GM19239 (cell line): ENCODE measurements at regions not wholly inside any gene's neighbourhood (a gene's known extent, or its start where the extent isn't known, plus 50 kb on each side); places are given as distances from the start of the nearest gene placed in this dataset.
"Not testable (repeated sequence)": the region's sequence is repeated elsewhere in the genome, so short reads cannot be mapped to it uniquely, and the experiment has no call there.

Experiments
- DNase-seq: peaks from one replicate; pipeline ENCODE4 v3.0.0; 2011; ENCODE audit warnings: low spot score; ENCODE audit not compliant: insufficient read length
- FAIRE-seq: peaks from 2 replicates; lab custom pipeline; 2011; peaks lifted over from hg19 to GRCh38; lab: Jason Lieb, UNC

GRCh38 chr7:20466543-20467021 lies 135.9 kb downstream of the ITGB8 start:
- DNase-seq = no peak

GRCh38 chr7:20470082-20470481 lies 139.4 kb downstream of the ITGB8 start:
- FAIRE-seq (no peak), DNase-seq (no peak)

More at GRCh38 chr7:20466543-20467021, 135.9 kb downstream of the ITGB8 start:
- no peak for FAIRE-seq

- DNase-seq = no peak
- FAIRE-seq = no peak
Observed at GRCh38 chr7:20470726-20471125, 140.0 kb downstream of the ITGB8 start.

- DNase-seq (no peak), FAIRE-seq (no peak)
Observed at GRCh38 chr7:20474249-20474648, 141.2 kb upstream of the ABCB5 start.

- DNase-seq (no peak), FAIRE-seq (no peak)
Observed at GRCh38 chr7:20475756-20476155, 139.7 kb upstream of the ABCB5 start.

GRCh38 chr7:20477067-20477466 lies 138.4 kb upstream of the ABCB5 start:
- no peak for FAIRE-seq
- no peak for DNase-seq

- no peak for FAIRE-seq
- DNase-seq = no peak
Observed at GRCh38 chr7:20479706-20480105, 135.8 kb upstream of the ABCB5 start.

- no peak for FAIRE-seq
- no peak for DNase-seq
Observed at GRCh38 chr7:20482071-20482470, 133.4 kb upstream of the ABCB5 start.

GRCh38 chr7:20484356-20484755 lies 131.1 kb upstream of the ABCB5 start:
- FAIRE-seq = no peak
- DNase-seq = no peak

GRCh38 chr7:20488850-20489249 lies 126.6 kb upstream of the ABCB5 start:
- no peak for FAIRE-seq
- DNase-seq = no peak

- DNase-seq (no peak), FAIRE-seq (no peak)
Observed at GRCh38 chr7:20491284-20491683, 124.2 kb upstream of the ABCB5 start.

GRCh38 chr7:20494566-20494965 lies 120.9 kb upstream of the ABCB5 start:
- DNase-seq = no peak
- no peak for FAIRE-seq

- FAIRE-seq, DNase-seq: not testable (repeated sequence)
Observed at GRCh38 chr7:20501473-20501872, 114.0 kb upstream of the ABCB5 start.

GRCh38 chr7:20503278-20503950 lies 112.1 kb upstream of the ABCB5 start:
- no peak for FAIRE-seq

GRCh38 chr7:20504060-20504459 lies 111.4 kb upstream of the ABCB5 start:
- FAIRE-seq (no peak), DNase-seq (no peak)

More at GRCh38 chr7:20503278-20503950, 112.1 kb upstream of the ABCB5 start:
- no peak for DNase-seq

GRCh38 chr7:20506175-20506574 lies 109.3 kb upstream of the ABCB5 start:
- peak; percentile 11 for FAIRE-seq
- no peak for DNase-seq

GRCh38 chr7:20507157-20507556 lies 108.3 kb upstream of the ABCB5 start:
- FAIRE-seq (no peak), DNase-seq (no peak)

- DNase-seq (no peak), FAIRE-seq (no peak)
Observed at GRCh38 chr7:20508109-20508508, 107.4 kb upstream of the ABCB5 start.

- no peak for FAIRE-seq
- no peak for DNase-seq
Observed at GRCh38 chr7:20509892-20510572, 105.4 kb upstream of the ABCB5 start.

GRCh38 chr7:20510573-20510900 lies 104.9 kb upstream of the ABCB5 start:
- no peak for DNase-seq
- FAIRE-seq = no peak

GRCh38 chr7:20513341-20513740 lies 102.1 kb upstream of the ABCB5 start:
- DNase-seq (no peak), FAIRE-seq (no peak)

- DNase-seq (no peak), FAIRE-seq (no peak)
Observed at GRCh38 chr7:20513897-20514296, 101.6 kb upstream of the ABCB5 start.
